D341Med (cell line): ENCODE measurements at regions not wholly inside any gene's neighbourhood (a gene's known extent, or its start where the extent isn't known, plus 50 kb on each side); places are given as distances from the start of the nearest gene placed in this dataset.
"Not testable (repeated sequence)": the region's sequence is repeated elsewhere in the genome, so short reads cannot be mapped to it uniquely, and the experiment has no call there.

Source experiments
- DNase-seq: peaks from one replicate; pipeline ENCODE4 v3.0.0; 2012; ENCODE audit warnings: low spot score

DNA sequence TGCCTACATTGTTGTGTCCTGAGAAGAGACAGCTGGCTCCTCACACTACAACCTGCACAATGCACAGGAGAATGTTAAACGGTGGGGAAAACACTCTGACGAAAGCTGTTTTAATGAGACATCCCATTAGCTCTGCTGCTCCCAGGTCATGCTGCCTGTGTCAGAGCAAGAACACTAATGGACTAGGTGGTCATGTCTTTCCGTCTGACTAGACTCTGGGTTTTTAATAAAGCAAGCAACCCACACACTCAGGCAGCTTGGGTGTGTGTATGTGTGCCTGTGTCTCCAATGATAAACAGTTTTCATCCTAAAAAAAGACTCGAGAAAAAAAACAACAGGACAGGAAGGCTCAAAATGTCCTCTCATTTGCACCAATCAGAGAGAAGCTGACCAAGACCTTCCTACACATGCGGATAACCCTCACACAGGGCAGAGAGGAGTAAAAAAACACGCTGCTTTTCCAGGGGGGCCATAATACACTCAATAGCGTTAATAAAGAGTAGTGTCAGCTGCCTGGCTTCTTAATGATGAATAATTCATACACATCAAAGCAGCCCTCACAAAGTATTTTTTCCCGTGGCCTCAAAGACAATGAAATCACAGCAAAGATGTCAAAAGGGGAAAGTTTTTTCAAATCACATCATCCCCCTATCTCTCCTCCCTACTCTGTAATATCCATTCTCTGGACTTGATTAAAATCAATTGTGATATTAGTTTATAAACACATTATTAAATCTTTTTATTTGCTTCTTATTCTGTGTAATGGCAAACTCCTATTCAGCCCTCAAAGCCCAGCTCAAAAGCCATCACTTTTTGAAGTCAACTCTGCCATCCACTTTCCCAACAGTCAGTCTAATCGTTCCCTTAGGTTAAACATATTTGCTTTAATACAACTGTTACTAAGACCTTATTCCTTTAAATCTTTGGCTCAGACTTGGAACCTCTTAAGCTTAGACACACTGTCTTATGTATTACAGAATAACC lies 244.2 kb upstream of the CDH11 start:
- DNase-seq: no peak

DNA sequence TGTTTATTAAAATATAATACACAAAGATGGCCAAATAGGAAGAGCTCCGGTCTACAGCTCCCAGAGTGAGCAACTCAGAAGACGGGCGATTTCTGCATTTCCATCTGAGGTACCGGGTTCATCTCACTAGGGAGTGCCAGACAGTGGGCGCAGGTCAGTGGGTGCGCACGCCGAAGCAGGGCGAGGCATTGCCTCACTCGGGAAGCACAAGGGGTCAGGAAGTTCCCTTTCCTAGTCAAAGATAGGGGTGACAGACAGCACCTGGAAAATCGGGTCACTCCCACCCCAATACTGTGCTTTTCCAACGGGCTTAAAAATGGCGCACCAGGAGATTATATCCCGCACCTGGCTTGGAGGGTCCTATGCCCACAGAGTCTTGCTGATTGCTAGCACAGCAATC lies 234.9 kb upstream of the CDH11 start:
- not testable (repeated sequence) for DNase-seq

GRCh38 chr16:65355706-65356105 lies 233.8 kb upstream of the CDH11 start:
- DNase-seq: no peak

DNA sequence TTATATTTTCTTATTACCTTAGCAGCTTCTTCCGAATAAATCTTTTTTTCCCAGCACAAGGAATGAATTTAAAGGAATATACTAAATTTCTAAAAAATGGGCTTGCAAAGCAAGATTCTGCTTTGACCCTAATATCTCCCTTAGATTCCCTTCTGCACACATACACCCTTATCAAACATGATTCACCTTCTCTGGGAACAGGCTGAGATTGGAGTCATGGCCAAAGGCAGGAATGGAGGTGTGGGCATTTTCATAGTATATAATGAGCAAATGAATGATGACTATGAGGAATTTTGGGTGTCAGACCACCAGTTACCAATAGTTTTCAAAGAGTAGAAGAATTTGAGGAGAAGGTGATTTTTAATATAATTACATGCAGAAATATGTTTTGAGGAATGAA lies 231.3 kb upstream of the CDH11 start:
- no peak for DNase-seq

DNA sequence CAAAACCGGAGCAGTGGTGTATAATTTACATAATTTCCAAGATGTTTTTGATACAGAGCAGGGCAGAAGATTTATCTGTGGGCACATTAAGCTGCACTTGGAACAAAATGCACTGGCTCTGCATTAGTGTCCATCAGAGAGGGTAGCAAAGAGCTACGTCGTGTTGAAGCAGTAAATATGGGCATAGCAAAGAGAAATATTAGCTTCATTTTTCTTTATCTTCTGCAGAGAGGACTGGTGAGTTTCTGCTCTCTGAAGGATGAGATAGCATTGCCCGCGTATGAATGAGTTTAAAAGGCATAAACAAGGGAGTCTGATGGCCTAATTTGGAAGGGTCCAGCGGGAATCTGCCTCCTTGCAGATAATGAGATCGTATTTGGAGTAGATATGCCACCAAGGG lies 227.8 kb upstream of the CDH11 start:
- no peak for DNase-seq

GRCh38 chr16:65343556-65343955 lies 221.7 kb upstream of the CDH11 start:
- DNase-seq: no peak

GRCh38 chr16:65342231-65342866 lies 220.5 kb upstream of the CDH11 start:
- no peak for DNase-seq

- DNase-seq: no peak
These were observed 217.2 kb upstream of the CDH11 start for GRCh38 chr16:65339062-65339461.

- no peak for DNase-seq
These were observed 214.3 kb upstream of the CDH11 start for GRCh38 chr16:65336160-65336559.

- no peak for DNase-seq
These were observed 212.2 kb upstream of the CDH11 start for GRCh38 chr16:65334081-65334480.

DNA sequence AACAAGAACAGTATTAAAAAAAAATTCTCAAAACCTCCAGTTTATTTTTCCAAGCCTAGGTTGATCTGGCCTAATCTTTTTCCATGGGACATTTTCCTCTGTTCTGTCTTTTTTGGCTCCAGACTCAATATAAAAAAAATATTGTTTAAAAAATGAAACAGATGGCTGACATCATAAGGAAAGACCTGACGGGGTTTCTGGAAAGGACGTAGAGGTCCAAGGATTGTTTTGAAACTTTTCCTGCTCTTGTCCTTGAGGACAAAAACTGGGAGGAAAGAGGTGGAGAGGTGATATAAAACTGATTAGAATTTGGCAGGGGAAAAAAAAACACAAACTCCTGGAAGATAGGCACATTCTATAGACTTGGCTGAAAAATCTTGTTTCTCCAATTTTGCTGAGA lies 211.4 kb upstream of the CDH11 start:
- DNase-seq: no peak

GRCh38 chr16:65327346-65327745 lies 205.5 kb upstream of the CDH11 start:
- no peak for DNase-seq

- no peak for DNase-seq
These were observed 201.9 kb upstream of the CDH11 start for GRCh38 chr16:65323655-65324237.

GRCh38 chr16:65319621-65320231 lies 197.9 kb upstream of the CDH11 start:
- no peak for DNase-seq

- DNase-seq: no peak
These were observed 196.9 kb upstream of the CDH11 start for GRCh38 chr16:65318590-65319257.

- peak; percentile 76 for DNase-seq
These were observed 196.3 kb upstream of the CDH11 start for GRCh38 chr16:65318138-65318537.

- DNase-seq: no peak
These were observed 194.9 kb upstream of the CDH11 start for GRCh38 chr16:65316808-65317207.

DNA sequence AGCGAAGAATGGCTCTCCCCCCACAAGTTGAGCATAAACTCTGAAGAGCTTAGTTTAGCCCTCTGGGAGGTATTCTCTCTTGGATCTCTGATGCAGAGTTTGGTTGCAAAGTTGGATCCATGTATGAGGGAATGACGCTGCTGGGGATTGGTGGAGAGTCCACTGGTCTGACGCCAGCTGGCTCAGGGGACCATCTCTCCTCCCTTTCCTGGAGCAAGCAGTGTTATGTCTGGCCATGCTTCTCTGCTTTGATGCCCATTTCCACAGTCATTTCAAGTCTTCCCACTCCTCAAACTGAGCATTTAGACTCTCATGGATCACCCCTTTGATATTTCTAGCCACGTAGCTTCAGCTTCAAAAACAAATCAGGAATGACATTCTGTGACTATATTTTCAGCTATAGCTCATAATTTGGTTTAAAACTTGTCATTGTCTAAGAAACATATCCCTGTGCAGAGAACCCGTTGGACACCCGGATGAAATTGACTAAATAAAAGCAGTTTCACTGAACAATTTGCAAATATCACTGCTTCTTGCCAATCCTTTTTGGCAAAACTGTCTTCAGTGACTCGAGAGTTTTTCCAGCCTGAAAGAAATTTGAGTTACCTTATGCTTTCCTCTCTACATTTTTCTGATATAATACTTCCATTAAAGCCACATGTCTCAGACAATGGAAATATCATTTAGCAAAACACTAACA lies 193.4 kb upstream of the CDH11 start:
- no peak for DNase-seq

DNA sequence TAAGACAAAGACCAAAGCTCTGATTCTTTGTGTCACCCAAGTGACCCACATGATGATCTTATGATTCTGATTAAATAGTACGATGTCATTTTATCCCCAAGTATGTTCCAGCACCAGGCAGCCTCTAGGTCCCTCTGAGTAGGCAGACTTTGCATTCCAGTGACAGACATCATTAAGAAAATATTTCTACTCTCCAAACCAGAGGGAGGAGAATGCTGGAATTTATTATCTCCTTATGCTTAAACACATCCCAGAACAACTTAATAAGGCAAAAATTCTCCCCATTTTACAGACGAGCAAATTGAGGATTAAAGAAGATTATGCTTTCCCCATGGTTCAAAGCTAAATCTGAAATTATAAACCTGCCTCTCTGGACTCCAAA lies 192.8 kb upstream of the CDH11 start:
- no peak for DNase-seq

DNA sequence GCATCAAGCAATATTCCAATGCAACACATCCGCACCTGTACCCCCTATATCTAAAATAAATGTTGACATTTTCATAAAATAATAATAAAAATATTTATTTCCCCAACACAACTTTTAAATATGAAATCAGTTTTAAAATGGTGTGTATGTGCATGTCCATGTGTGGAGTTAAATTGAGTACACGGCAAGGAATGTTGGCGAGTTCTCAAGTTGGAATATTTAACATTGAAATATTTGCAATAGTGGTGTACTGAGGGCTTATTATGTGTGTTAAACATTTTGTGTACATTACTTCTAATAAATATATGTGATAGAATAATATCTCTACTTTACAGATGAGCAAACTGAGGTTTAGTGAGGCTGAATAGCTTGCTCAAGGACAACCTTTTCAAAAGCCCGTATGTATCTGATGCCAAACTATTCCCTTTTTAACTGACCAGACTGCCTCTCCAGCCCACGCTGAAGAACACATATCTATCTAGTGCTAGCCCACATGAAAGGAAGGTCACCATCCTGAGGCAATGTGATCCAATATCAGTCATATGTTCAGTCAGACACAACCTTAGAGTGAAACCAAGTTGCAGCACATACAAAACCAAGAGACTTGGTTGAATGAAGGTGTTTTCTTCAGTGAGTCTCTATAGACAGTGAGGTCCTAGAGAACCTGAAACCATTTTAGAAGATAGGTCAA lies 192.2 kb upstream of the CDH11 start:
- no peak for DNase-seq

DNA sequence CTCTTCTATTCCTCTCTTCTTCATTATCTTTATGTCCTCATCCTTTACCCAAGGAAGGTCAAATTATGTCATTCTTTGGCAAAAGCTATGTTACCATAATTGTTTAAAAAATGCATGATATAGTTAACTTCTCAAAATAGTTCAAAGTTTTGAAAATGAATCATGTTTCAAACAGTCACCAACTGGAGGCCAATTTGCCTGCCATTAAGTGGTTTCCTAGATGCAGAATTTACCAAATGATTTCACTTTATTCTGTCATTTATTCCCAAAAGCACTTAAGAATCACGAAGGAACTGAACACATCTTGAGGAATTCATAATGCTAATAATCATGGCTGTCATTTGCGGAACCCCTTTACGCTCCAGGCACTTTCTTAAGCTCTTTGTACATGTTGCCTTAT lies 190.9 kb upstream of the CDH11 start:
- DNase-seq: no peak
